ENCODE measurements at regions not wholly inside any gene's neighbourhood (a gene's known extent, or its start where the extent isn't known, plus 50 kb on each side); places are given as distances from the start of the nearest gene placed in this dataset.

DNA sequence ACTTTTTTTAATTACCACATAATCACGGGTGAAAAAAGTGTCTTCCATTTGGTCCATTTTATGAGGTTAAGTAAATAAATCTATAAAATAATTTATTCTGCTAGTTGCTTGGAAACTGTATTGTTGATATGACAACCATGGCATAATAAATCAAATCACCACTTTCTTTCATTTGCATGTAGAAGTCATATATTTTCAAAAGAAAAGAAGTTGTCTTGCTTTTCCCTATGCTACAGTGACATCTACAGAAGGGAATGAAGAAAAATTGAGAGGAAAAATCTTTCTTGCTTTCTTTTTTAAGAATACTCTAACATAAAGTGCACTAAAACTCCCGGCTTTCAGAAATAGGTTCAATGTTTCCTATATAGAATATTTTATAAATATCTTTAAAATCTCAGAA, 228.5 kb downstream of the ZBBX start:
- no peak overlapping the region for H2BK20ac ChIP-seq (ENCODE audit: low read depth, low read length)
- no peak overlapping the region for H3K14ac ChIP-seq (replicated peaks; ENCODE audit: low read depth, low read length)
- H3K23ac ChIP-seq (ENCODE audit: low read depth, low read length) = no peak overlapping the region
- no peak overlapping the region for H3K18ac ChIP-seq (ENCODE audit: low read depth, low read length)
- dilution Hi-C loops (cut with HindIII; ENCODE audit: low sequenced_read_pairs, unreplicated experiment) = no loop called here
- H3K4ac ChIP-seq (ENCODE audit: low read depth, low read length) = no peak overlapping the region
- H3K9me3 ChIP-seq (ENCODE audit: control insufficient read depth, insufficient read depth, low read length) = peaks cover 9% of the 10 kb centered on the region
- H3K36me3 ChIP-seq (ENCODE audit: control insufficient read depth, insufficient read depth, low read length) = no peaks in the 10 kb centered on the region
- POLR2A ChIA-PET (ENCODE audit: unreplicated experiment) = no interaction called here
- DNase-seq = no peak
- no peak overlapping the region for H3K9ac ChIP-seq (ENCODE audit: low read depth, low read length)
- CTCF ChIA-PET = no interaction called here
- H2BK15ac ChIP-seq (ENCODE audit: low read depth, low read length) = no peak overlapping the region
- ATAC-seq (ENCODE audit: low read depth) = no peak
- H4K20me1 ChIP-seq (ENCODE audit: insufficient read depth, low read length) = no peaks in the 10 kb centered on the region
- no peak overlapping the region for H2BK120ac ChIP-seq (ENCODE audit: low read depth, low read length)
- TF ChIP-seq NFE2L2 (IDR thresholded peaks at IDR 0.05; ENCODE audit: low read depth, low read length) (no peak), MAZ (IDR thresholded peaks at IDR 0.05; ENCODE audit: borderline replicate concordance, low read depth, low read length) (no peak), RCOR1 (IDR thresholded peaks at IDR 0.05; ENCODE audit: insufficient replicate concordance, low read length) (no peak), SMC3 (IDR thresholded peaks at IDR 0.05; ENCODE audit: low read depth, low read length) (no peak), CHD1 (IDR thresholded peaks at IDR 0.05; ENCODE audit: low read depth, low read length) (no peak), MAFK (IDR thresholded peaks at IDR 0.05; ENCODE audit: low read depth, low read length) (no peak), MXI1 (IDR thresholded peaks at IDR 0.05; ENCODE audit: borderline replicate concordance, low read depth, low read length) (no peak), FOS (IDR thresholded peaks at IDR 0.05; ENCODE audit: low read depth, low read length) (no peak), RAD21 (IDR thresholded peaks at IDR 0.05; ENCODE audit: low read length) (no peak), POLR2A (IDR thresholded peaks at IDR 0.05; ENCODE audit: low read depth, low read length) (no peak), CEBPB (IDR thresholded peaks at IDR 0.05; ENCODE audit: low read depth, low read length) (no peak), RFX5 (IDR thresholded peaks at IDR 0.05; ENCODE audit: low read depth, low read length) (no peak), BHLHE40 (IDR thresholded peaks at IDR 0.05; ENCODE audit: low read depth, low read length) (no peak)
- TF ChIP-seq, protein P1, sequence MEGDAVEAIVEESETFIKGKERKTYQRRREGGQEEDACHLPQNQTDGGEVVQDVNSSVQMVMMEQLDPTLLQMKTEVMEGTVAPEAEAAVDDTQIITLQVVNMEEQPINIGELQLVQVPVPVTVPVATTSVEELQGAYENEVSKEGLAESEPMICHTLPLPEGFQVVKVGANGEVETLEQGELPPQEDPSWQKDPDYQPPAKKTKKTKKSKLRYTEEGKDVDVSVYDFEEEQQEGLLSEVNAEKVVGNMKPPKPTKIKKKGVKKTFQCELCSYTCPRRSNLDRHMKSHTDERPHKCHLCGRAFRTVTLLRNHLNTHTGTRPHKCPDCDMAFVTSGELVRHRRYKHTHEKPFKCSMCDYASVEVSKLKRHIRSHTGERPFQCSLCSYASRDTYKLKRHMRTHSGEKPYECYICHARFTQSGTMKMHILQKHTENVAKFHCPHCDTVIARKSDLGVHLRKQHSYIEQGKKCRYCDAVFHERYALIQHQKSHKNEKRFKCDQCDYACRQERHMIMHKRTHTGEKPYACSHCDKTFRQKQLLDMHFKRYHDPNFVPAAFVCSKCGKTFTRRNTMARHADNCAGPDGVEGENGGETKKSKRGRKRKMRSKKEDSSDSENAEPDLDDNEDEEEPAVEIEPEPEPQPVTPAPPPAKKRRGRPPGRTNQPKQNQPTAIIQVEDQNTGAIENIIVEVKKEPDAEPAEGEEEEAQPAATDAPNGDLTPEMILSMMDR (conservative IDR thresholded peaks at IDR 0.05; ENCODE audit: low read depth, low read length) = no peak
- TF ChIP-seq, protein P2, sequence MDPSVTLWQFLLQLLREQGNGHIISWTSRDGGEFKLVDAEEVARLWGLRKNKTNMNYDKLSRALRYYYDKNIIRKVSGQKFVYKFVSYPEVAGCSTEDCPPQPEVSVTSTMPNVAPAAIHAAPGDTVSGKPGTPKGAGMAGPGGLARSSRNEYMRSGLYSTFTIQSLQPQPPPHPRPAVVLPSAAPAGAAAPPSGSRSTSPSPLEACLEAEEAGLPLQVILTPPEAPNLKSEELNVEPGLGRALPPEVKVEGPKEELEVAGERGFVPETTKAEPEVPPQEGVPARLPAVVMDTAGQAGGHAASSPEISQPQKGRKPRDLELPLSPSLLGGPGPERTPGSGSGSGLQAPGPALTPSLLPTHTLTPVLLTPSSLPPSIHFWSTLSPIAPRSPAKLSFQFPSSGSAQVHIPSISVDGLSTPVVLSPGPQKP (IDR thresholded peaks at IDR 0.05; ENCODE audit: borderline replicate concordance, low read depth, low read length) = no peak
- TF ChIP-seq, protein P3, sequence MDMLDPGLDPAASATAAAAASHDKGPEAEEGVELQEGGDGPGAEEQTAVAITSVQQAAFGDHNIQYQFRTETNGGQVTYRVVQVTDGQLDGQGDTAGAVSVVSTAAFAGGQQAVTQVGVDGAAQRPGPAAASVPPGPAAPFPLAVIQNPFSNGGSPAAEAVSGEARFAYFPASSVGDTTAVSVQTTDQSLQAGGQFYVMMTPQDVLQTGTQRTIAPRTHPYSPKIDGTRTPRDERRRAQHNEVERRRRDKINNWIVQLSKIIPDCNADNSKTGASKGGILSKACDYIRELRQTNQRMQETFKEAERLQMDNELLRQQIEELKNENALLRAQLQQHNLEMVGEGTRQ (IDR thresholded peaks at IDR 0.05; ENCODE audit: low read depth, low read length) = no peak
- no TSS peak for BruUV-seq (replicated peaks)
- no peak overlapping the region for H4K8ac ChIP-seq (ENCODE audit: low read depth in 2 of 2, low read length in 2 of 2)
- no peaks in the 10 kb centered on the region for H3K79me1 ChIP-seq (ENCODE audit: low read depth in 1 of 2, low read length in 2 of 2)
- no peaks in the 10 kb centered on the region for H3K4me1 ChIP-seq (ENCODE audit: control insufficient read depth, insufficient read depth, low read length)
- WGBS, 2 experiments (ENCODE audit: extremely low coverage in 2 of 2, insufficient read length in 1 of 2) = no CpG with 5 or more reads among the region's 2 CpGs
- H4K5ac ChIP-seq (ENCODE audit: low read depth, low read length) = no peak overlapping the region
- no peaks in the 10 kb centered on the region for H3K9me1 ChIP-seq (ENCODE audit: insufficient read depth, low read length)
- H2AK5ac ChIP-seq (ENCODE audit: low read depth, low read length) = no peak overlapping the region
- H3K4me2 ChIP-seq (ENCODE audit: low read depth, low read length) = no peak overlapping the region
- no peak overlapping the region for H2AK9ac ChIP-seq (replicated peaks; ENCODE audit: low read depth, low read length, poor library complexity)
- no peak overlapping the region for H3K4me3 ChIP-seq (ENCODE audit: insufficient read depth, low read depth, low read length)
- in situ Hi-C loops (cut with MboI; ENCODE audit: low sequenced_read_pairs) = no loop called here
- no peak overlapping the region for H4K91ac ChIP-seq (ENCODE audit: insufficient read depth, low read depth, low read length)
- no peak overlapping the region for H3K27ac ChIP-seq (ENCODE audit: insufficient read depth, low read length)
- no peak overlapping the region for H2BK5ac ChIP-seq (ENCODE audit: low read depth, low read length, poor library complexity, severe bottlenecking)
- no peak overlapping the region for H2AFZ ChIP-seq (replicated peaks; ENCODE audit: low read length, poor library complexity)
- no peak overlapping the region for H3K56ac ChIP-seq (ENCODE audit: extremely low read depth, insufficient read depth, low read length)
- intact Hi-C loops (cut with micrococcal nuclease) = no loop called here
- no peaks in the 10 kb centered on the region for H3K27me3 ChIP-seq (ENCODE audit: control insufficient read depth, insufficient read depth, low read length)

All from IMR-90 (cell line).